ENCODE measurements at regions not wholly inside any gene's neighbourhood (a gene's known extent, or its start where the extent isn't known, plus 50 kb on each side); places are given as distances from the start of the nearest gene placed in this dataset.
A peak's percentile ranks its signal among the peaks of the same experiment; 100 is the strongest.

GRCh38 chrX:6757631-6758030 lies 222.7 kb upstream of the VCX3A start:
- Mint-ChIP-seq H3K27ac (no peak overlapping the region), H3K4me3 (no peak overlapping the region), H3K4me1 (no peaks in the 10 kb centered on the region), H3K27me3 (no peaks in the 10 kb centered on the region), H3K9me3 (peaks cover 0 to 26% (median 11%) of the 10 kb centered on the region in 7 donors), H3K36me3 (no peaks in the 10 kb centered on the region)
- Histone ChIP-seq H3K4me3 (ENCODE audit: low read depth, low read length) (no peak overlapping the region), H3K27ac (ENCODE audit: insufficient read depth, low read length, poor library complexity, severe bottlenecking) (no peak overlapping the region), H3K4me1 (ENCODE audit: control insufficient read depth, insufficient read depth, low read length, poor library complexity, severe bottlenecking) (no peaks in the 10 kb centered on the region), H3K27me3 (ENCODE audit: control insufficient read depth, insufficient read depth, low read length) (no peaks in the 10 kb centered on the region), H3K36me3 (ENCODE audit: control insufficient read depth, insufficient read depth, low read length) (no peaks in the 10 kb centered on the region), H3K9me3 (ENCODE audit: control insufficient read depth in 2 of 2, low read length in 2 of 2) (peaks cover 0 to 3% of the 10 kb centered on the region in 2 experiments)
- ATAC-seq (ENCODE audit: low read depth in 2 of 2): no peak
- no peak for DNase-seq

- DNase-seq (no peak), ATAC-seq (ENCODE audit: low read depth in 2 of 2) (no peak)
- Histone ChIP-seq H3K27me3 (ENCODE audit: control insufficient read depth, insufficient read depth, low read length) (no peaks in the 10 kb centered on the region), H3K4me3 (ENCODE audit: low read depth, low read length) (no peak overlapping the region), H3K27ac (ENCODE audit: insufficient read depth, low read length, poor library complexity, severe bottlenecking) (no peak overlapping the region), H3K36me3 (ENCODE audit: control insufficient read depth, insufficient read depth, low read length) (no peaks in the 10 kb centered on the region), H3K9me3 (ENCODE audit: control insufficient read depth in 2 of 2, low read length in 2 of 2) (peaks cover 0 to 2% of the 10 kb centered on the region in 2 experiments), H3K4me1 (ENCODE audit: control insufficient read depth, insufficient read depth, low read length, poor library complexity, severe bottlenecking) (no peaks in the 10 kb centered on the region)
- no peak overlapping the region for H3K27ac Mint-ChIP-seq
- no peak overlapping the region for H3K4me3 Mint-ChIP-seq
- H3K27me3 Mint-ChIP-seq: no peaks in the 10 kb centered on the region
- H3K4me1 Mint-ChIP-seq: no peaks in the 10 kb centered on the region
- H3K9me3 Mint-ChIP-seq: peaks cover 0 to 17% (median 1%) of the 10 kb centered on the region in 7 donors
- H3K36me3 Mint-ChIP-seq: no peaks in the 10 kb centered on the region
These were observed 213.7 kb upstream of the VCX3A start for GRCh38 chrX:6748595-6748994.

- no peak overlapping the region for H3K27ac ChIP-seq (ENCODE audit: insufficient read depth, low read length, poor library complexity, severe bottlenecking)
- Mint-ChIP-seq H3K4me1 (no peaks in the 10 kb centered on the region), H3K36me3 (no peaks in the 10 kb centered on the region), H3K4me3 (no peak overlapping the region), H3K27ac (no peak overlapping the region), H3K27me3 (no peaks in the 10 kb centered on the region), H3K9me3 (peaks cover 0 to 9% (median 3%) of the 10 kb centered on the region in 7 donors)
- H3K36me3 ChIP-seq (ENCODE audit: control insufficient read depth, insufficient read depth, low read length): no peaks in the 10 kb centered on the region
- no peaks in the 10 kb centered on the region for H3K4me1 ChIP-seq (ENCODE audit: control insufficient read depth, insufficient read depth, low read length, poor library complexity, severe bottlenecking)
- H3K9me3 ChIP-seq (ENCODE audit: control insufficient read depth in 2 of 2, low read length in 2 of 2): peaks cover 0 to under 1% of the 10 kb centered on the region in 2 experiments
- H3K27me3 ChIP-seq (ENCODE audit: control insufficient read depth, insufficient read depth, low read length): no peaks in the 10 kb centered on the region
- ATAC-seq (ENCODE audit: low read depth in 2 of 2) (no peak), DNase-seq (peak in 1 of 3 donors; percentile 2)
- no peak overlapping the region for H3K4me3 ChIP-seq (ENCODE audit: low read depth, low read length)
These were observed 203.9 kb upstream of the VCX3A start for GRCh38 chrX:6738518-6739470.

GRCh38 chrX:6734844-6735634 lies 200.1 kb upstream of the VCX3A start:
- ATAC-seq (ENCODE audit: low read depth in 2 of 2) (no peak), DNase-seq (no peak)
- H3K36me3 Mint-ChIP-seq: peaks cover 3% of the 10 kb centered on the region
- peaks cover 0 to 12% (median 4%) of the 10 kb centered on the region in 7 donors for H3K9me3 Mint-ChIP-seq
- H3K4me3 ChIP-seq (ENCODE audit: low read depth, low read length): no peak overlapping the region
- no peak overlapping the region for H3K4me3 Mint-ChIP-seq
- H3K36me3 ChIP-seq (ENCODE audit: control insufficient read depth, insufficient read depth, low read length): no peaks in the 10 kb centered on the region
- no peaks in the 10 kb centered on the region for H3K4me1 Mint-ChIP-seq
- no peak overlapping the region for H3K27ac ChIP-seq (ENCODE audit: insufficient read depth, low read length, poor library complexity, severe bottlenecking)
- H3K4me1 ChIP-seq (ENCODE audit: control insufficient read depth, insufficient read depth, low read length, poor library complexity, severe bottlenecking): no peaks in the 10 kb centered on the region
- no peaks in the 10 kb centered on the region for H3K27me3 ChIP-seq (ENCODE audit: control insufficient read depth, insufficient read depth, low read length)
- H3K27ac Mint-ChIP-seq: no peak overlapping the region
- no peaks in the 10 kb centered on the region for H3K9me3 ChIP-seq (ENCODE audit: control insufficient read depth in 2 of 2, low read length in 2 of 2)
- no peaks in the 10 kb centered on the region for H3K27me3 Mint-ChIP-seq

- DNase-seq (no peak), ATAC-seq (ENCODE audit: low read depth in 2 of 2) (no peak)
- Histone ChIP-seq H3K4me3 (ENCODE audit: low read depth, low read length) (no peak overlapping the region), H3K4me1 (ENCODE audit: control insufficient read depth, insufficient read depth, low read length, poor library complexity, severe bottlenecking) (no peaks in the 10 kb centered on the region), H3K27me3 (ENCODE audit: control insufficient read depth, insufficient read depth, low read length) (no peaks in the 10 kb centered on the region), H3K36me3 (ENCODE audit: control insufficient read depth, insufficient read depth, low read length) (no peaks in the 10 kb centered on the region), H3K9me3 (ENCODE audit: control insufficient read depth in 2 of 2, low read length in 2 of 2) (no peaks in the 10 kb centered on the region), H3K27ac (ENCODE audit: insufficient read depth, low read length, poor library complexity, severe bottlenecking) (no peak overlapping the region)
- Mint-ChIP-seq H3K9me3 (peaks cover 0 to 18% (median 4%) of the 10 kb centered on the region in 7 donors), H3K4me3 (no peak overlapping the region), H3K27me3 (no peaks in the 10 kb centered on the region), H3K27ac (no peak overlapping the region), H3K4me1 (no peaks in the 10 kb centered on the region), H3K36me3 (peaks cover 3% of the 10 kb centered on the region)
These were observed 197.2 kb upstream of the VCX3A start for GRCh38 chrX:6732101-6732500.

GRCh38 chrX:6729626-6730025 lies 194.7 kb upstream of the VCX3A start:
- Mint-ChIP-seq H3K36me3 (peaks cover 3% of the 10 kb centered on the region), H3K27me3 (no peaks in the 10 kb centered on the region), H3K4me1 (no peaks in the 10 kb centered on the region)

GRCh38 chrX:6718766-6719165 lies 183.8 kb upstream of the VCX3A start:
- H3K9me3 ChIP-seq (ENCODE audit: control insufficient read depth in 2 of 2, low read length in 2 of 2): no peaks in the 10 kb centered on the region
- DNase-seq (no peak), ATAC-seq (ENCODE audit: low read depth in 2 of 2) (no peak)
- H3K4me1 ChIP-seq (ENCODE audit: control insufficient read depth, insufficient read depth, low read length, poor library complexity, severe bottlenecking): no peaks in the 10 kb centered on the region
- H3K36me3 ChIP-seq (ENCODE audit: control insufficient read depth, insufficient read depth, low read length): no peaks in the 10 kb centered on the region
- Mint-ChIP-seq H3K36me3 (no peaks in the 10 kb centered on the region), H3K4me1 (no peaks in the 10 kb centered on the region), H3K27me3 (no peaks in the 10 kb centered on the region), H3K4me3 (no peak overlapping the region), H3K9me3 (peaks cover 0 to 22% (median 4%) of the 10 kb centered on the region in 7 donors), H3K27ac (no peak overlapping the region)
- no peaks in the 10 kb centered on the region for H3K27me3 ChIP-seq (ENCODE audit: control insufficient read depth, insufficient read depth, low read length)
- no peak overlapping the region for H3K4me3 ChIP-seq (ENCODE audit: low read depth, low read length)
- H3K27ac ChIP-seq (ENCODE audit: insufficient read depth, low read length, poor library complexity, severe bottlenecking): no peak overlapping the region

More at GRCh38 chrX:6729626-6730025, 194.7 kb upstream of the VCX3A start:
- H3K4me3 Mint-ChIP-seq: no peak overlapping the region
- Histone ChIP-seq H3K4me3 (ENCODE audit: low read depth, low read length) (no peak overlapping the region), H3K27me3 (ENCODE audit: control insufficient read depth, insufficient read depth, low read length) (no peaks in the 10 kb centered on the region), H3K4me1 (ENCODE audit: control insufficient read depth, insufficient read depth, low read length, poor library complexity, severe bottlenecking) (no peaks in the 10 kb centered on the region), H3K36me3 (ENCODE audit: control insufficient read depth, insufficient read depth, low read length) (no peaks in the 10 kb centered on the region), H3K27ac (ENCODE audit: insufficient read depth, low read length, poor library complexity, severe bottlenecking) (no peak overlapping the region), H3K9me3 (ENCODE audit: control insufficient read depth in 2 of 2, low read length in 2 of 2) (no peaks in the 10 kb centered on the region)
- DNase-seq (no peak), ATAC-seq (ENCODE audit: low read depth in 2 of 2) (no peak)
- H3K9me3 Mint-ChIP-seq: peaks cover 0 to 18% (median 2%) of the 10 kb centered on the region in 7 donors
- H3K27ac Mint-ChIP-seq: no peak overlapping the region

Data from CD4-positive, CD25-positive, alpha-beta regulatory T cell (primary cell).